ENCODE measurements at regions not wholly inside any gene's neighbourhood (a gene's known extent, or its start where the extent isn't known, plus 50 kb on each side); places are given as distances from the start of the nearest gene placed in this dataset.

DNA sequence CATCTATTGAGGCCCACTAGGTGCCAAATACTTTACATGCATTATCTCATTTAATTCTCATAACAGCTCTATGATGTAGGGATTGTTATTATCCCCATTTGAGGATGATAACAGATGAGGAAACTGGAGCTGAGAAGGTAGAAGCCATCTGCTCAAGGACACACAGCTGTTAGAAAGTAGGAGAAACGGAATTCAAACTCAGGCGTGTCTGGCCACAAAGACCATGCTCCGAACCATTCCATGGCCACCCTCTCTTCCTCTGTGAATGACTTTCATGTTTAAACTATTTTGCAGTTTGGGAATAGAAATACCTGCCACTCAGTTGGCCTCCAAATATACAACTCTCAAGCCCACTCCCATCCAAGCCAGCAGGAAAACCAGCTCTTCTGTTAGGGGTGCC, 87.6 kb upstream of the ANKRD55 start:
- no peak for DNase-seq (ENCODE audit: low read depth)

DNA sequence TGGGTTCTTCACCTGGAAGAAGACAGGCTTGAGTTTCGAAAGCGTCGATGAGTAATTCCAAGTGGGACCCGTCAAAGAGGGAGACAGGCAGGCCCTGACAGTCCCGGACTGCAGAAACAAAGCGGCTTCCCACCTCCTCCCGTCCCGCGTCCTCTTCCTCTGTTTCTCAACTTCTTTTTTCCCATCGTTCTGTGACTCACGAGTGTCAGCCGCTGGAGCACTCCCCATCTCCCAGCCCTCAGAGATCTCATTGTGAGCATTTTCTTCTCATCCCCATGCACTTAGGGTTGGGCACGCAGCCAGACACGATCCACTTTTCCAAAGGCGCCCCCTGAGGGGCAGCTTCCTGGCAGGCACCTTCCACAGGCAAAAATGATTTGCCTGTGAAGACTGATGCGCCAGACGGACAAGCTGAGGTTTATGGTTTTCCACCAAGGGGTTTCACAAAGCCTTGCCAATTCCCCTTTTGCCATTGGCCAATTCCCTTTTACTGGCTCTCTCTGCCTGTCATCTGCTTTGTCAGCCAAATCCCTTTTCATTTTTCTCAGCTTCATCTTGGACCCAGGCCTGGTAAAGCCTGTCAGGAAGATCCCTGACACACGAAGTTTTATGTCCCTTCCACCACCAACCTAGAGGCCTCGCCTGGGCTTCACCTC, 86.5 kb upstream of the ANKRD55 start:
- no peak for DNase-seq (ENCODE audit: low read depth)

DNA sequence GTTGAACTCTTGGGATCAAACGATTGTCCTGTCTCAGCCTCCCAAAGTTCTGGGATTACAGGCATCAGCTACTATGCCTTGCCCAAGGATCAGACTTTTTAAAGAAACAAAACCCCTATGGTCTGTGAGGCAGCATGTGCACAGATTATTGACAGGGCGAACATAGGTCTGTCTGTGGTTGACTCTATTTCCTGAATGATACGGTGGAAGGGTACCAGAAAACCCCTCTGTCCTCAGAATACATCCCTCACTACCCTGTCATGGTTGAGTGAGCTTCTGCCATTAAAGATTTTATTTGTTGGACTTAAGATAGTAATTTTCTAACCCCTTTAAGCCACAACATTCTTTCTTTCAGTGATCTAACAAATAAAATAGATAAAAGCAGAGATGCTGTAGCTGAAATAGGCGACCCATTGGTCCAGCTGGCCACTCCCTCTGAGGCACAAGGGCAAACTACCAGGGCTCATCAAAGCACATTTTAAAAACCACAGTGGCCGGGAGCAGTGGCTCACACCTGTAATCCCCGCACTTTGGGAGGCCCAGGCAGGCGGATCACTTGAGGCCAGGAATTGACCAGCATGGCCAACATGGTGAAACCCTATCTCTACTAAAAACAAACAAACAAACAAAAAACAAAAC, 84.9 kb upstream of the ANKRD55 start:
- no peak for DNase-seq (ENCODE audit: low read depth)

DNA sequence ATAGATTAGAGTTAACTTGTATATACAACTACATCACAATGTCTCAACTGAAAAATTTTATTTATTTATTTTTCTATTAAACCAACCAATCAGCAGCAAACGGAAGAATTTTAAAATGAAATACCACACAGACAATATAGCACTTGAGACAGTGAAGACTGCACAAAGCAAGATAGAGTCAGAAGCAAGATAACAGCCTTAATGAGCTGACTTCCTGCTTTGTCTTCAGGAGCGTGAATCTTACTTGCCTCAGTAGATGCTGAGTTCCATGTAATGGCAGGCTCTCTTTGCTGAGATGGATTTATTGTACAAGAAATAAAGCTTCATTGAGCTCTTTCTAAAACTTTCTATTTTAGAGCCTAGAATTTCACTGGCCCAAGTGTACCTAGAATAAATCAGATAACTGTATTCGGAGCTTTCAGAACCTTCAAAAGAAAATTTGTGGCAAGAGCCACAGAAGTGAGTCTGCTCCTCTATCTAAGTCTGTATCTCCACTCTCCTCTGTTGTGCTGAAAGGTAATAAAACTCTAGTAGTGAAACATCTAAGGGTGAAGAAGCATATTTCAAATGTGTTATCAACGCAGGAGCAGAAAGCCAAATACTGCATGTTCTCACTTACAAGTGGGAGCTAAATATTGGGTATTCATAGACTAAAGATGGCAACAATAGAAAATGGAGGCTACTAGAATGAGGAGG, 83.3 kb upstream of the ANKRD55 start:
- DNase-seq (ENCODE audit: low read depth) = no peak

DNA sequence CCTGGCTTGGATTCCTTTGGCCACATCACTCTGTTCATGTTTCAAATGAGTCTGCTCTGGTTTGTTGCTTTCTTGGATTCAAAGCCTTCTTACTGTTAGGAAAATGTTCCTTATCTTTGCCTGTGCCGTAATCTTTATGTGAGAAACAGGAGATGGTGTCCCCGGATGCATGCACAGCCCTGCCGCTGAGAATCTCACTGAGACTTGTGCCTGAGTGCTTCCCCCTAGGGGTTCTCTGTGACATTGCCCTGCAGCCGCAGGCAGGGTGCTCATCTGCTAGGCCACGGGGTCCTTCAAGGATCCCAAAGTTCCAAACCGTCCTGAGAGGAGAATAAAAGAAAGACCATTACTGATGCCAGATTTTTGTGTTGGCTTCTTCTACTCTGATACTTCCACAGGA, 81.4 kb upstream of the ANKRD55 start:
- no peak for DNase-seq (ENCODE audit: low read depth)

DNA sequence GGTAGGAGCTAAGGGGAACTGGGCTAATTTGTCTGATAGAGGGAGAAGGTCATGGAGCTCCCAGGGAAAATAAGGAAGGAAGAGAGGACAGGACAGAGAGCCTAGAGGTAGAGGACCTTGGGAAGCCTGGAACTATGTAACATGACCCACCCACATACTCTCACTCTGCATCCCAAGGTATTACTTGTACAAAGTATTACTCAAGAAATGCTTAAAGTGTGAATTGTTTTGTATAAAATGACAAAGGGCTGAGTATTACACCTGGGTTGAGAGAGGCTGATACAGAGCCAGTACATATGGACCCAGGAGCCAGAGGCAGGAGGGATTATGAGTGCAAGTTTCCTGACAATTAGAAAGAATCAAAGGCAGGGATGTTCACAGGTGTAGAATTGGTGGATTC, 80.5 kb upstream of the ANKRD55 start:
- no peak for DNase-seq (ENCODE audit: low read depth)

DNA sequence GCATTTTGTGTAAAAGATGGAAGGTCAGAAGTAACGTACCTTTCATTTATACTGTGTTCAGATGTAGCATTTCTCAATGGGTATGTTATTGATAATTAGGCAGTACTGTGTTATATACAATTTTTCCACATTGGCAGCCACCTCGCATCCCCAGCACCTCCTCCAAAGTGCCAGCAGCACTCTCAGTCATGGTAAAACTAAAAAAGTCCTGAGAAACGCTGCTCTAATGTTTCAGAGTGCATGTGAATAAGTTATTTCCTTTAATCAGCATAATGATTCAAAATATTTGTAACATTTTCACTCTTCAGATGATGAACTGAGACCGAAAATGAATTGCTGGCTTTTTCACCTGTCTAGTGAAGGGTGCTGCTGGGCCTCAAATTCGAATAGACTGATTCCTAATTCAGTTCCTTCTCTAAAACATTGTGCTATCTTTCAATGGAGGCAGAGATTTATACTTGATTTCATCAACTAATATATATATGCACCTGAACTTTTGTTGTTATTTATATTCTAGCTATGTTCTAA, 79.9 kb upstream of the ANKRD55 start:
- no peak for DNase-seq (ENCODE audit: low read depth)

DNA sequence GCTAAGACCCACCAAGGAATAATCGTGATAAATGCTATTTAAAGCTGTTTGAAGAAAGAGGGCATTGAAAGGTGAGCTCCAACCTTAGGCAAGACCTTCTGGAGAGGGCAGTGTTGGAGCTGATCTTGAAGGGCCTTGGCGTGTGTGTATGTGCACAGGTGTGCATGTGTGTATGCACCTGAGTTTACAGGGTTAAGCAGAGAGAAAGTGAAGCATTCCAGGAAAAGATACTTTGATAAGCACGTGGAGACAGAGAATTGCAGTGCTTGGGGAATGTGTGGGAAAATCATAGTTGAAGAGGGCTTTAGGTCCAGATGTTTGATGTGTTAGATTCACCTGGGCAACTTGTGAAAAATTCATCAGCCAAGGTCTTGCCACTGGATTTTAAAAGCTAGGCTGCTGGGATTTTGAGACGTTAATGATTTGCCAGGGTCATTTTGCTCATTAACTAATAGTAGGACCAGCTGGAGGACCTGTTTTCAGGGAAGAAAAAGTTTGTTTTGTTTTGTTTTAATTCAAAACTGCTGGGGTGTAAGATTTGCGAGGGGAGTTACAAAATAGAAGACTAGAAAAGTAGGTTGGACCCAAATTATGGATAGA, 78.3 kb upstream of the ANKRD55 start:
- DNase-seq (ENCODE audit: low read depth) = no peak

DNA sequence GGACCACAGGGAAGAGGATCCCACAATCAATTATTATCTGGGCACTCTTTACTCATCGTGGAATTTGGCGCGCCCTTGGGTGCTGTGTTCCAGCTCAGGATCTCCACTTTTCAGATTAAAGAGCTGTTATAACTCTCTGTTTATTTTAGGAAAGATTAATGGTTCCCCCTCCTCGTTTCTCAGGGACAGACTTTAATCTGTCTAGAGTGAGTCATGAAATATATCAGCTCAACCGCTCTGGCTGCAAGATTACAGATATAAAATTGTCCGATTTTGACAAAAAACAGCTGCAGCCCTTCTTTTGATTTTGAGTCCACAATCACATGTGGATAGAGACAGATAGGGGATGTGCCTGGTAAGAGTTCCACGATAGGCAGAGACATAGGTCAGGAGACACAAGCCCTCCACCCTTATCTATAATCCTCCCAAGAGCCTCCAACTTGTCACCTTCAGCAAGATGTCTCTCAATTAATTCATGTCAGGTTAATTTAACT, 77.6 kb upstream of the ANKRD55 start:
- DNase-seq (ENCODE audit: low read depth) = no peak

DNA sequence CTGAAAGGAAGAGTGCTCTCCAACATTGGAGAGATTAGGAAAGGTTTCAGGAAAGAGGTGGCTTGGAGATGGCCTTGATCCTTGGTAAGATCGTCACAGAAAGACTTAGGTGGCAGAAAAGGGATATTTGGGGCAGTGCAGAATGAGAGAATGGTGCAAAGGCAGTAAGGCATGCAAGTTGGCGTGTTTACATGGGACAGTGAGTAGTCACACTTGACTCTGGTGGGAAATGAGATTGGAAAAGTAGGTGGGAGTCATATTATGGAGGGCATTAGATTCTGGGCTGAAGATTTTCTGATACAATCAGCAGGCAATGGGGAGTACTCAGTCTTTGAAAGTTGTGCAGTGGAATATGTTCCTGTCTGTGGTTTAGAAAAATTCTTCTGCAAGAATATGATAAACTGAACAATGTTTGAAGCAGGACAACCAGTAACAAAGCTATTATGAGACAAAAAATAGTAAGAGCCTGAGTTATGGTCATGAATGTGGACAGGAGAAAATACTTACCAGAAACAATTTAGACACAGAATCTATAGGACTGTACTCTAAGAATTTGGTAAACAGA, 76.2 kb upstream of the ANKRD55 start:
- no peak for DNase-seq (ENCODE audit: low read depth)

DNA sequence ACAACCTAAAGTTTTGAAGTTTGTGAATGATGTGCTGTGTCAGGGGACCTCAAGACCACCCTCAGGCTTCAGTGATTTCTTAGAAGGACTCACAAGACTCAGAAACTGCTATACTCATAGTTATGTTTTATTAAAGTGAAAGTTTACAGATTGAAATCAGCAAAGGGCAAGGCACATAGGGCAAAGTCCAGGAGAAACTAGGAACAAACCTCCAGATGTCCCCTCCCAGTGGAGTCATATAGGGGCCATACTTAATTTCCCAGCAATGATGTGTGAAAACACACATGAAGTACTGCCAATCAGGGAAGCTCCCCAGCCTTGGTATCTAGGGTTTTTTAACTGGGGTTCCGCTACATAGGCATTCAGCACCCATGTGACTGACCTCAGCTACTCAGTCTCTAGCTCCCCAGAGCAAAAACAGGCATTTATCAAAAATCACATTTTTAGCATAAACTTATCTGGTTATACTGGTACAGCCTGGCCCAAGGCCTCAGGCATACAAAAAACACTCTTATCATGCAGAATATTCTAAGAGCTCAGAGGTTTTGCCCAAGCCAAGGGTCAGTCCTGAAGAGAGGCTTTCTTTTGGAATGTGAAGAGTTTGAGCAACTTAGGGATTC, 74.7 kb upstream of the ANKRD55 start:
- DNase-seq (ENCODE audit: low read depth) = no peak

DNA sequence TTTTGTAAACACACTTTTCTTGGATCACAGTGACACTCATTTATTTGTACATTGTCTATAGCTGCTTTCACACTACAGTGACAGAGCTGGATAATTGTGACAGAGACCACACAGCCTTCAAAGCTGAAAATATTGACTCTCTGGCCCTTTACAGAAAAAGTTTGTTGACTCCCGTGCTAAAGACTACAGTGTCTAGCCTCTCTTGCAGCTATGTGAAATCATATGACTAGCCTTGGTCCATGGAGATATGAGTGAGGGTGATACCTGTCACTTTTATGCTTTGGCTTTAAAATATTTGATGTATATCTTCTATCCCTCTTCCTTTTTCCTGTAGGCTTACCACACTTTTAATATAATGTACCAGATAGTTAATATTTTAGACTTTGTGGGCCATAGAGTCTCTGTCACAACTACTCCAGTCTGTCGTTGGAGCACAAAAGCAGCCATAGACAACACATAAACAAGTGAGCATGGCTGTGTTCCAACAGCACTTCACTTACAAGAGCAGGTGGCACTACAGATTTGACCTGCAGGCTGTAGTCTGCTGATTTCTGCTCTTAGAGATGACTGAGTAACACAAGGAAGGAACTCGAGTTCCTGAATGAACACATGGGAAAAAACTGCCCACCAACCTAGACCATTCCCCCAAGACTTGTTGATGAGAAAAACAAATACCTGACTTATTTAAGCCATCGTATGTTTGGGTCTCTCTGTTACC, 73.5 kb upstream of the ANKRD55 start:
- DNase-seq (ENCODE audit: low read depth) = no peak

DNA sequence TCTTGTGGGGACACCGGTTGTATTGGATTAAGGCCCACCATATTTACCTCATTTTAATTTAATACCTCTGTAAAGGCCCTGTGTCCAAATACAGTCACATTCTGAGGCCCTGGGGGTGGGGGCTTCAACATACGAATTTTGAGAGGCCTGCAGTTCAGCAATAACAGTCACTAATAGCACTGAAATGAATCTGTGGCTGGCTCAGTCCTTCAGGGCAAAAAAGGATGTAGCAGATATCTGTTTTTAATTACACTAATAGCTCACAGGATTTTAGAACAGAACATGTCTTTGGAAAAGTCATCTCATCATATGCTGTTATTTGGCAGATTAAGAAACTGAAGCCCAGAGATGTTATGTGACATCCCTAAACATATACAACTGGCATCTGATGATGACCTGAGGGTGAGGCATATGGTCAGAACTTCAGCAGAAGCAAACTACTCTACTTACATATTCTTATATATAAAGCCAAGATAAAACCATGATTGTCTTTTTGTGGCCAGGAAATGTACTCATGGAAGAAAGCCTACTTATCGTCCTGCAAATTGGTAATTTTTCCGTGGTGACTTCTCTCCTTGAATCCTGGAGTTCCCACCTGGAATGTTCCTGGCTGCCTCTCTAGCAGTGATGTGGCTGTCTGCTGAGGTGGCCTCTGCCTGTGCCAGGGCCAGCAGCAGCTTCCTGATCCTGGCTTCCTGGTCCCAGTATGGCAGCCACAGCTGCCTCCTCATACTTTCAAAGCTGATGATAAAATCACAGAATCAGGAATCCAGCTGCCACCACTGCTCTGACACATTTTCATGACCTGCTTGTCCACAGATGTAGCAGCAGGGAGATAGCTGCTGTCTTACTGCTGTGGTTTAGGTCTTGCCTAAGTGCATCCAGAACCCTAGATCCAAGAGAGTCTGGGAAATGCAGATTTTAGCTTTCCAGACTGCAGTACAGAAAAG, 72.1 kb upstream of the ANKRD55 start:
- no peak for DNase-seq (ENCODE audit: low read depth)

DNA sequence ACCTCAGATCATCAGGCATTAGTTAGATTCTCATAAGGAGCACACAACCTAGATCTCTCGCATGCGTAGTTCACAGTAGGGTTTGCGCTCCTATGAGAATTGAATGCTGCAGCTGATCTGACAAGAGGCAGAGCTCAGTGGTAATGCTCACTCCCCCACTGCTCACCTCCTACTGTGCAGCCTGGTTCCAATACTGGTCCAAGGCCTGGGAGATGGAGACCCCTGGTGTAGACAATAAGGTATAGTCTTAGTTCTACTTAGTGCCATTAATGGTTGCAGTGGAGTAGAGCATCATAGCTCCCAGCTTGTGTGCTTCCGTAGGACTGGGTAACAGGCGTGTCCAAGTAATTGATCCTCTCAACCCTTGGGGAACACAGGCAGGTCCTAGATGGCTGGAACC, 70.4 kb upstream of the ANKRD55 start:
- DNase-seq (ENCODE audit: low read depth) = no peak

DNA sequence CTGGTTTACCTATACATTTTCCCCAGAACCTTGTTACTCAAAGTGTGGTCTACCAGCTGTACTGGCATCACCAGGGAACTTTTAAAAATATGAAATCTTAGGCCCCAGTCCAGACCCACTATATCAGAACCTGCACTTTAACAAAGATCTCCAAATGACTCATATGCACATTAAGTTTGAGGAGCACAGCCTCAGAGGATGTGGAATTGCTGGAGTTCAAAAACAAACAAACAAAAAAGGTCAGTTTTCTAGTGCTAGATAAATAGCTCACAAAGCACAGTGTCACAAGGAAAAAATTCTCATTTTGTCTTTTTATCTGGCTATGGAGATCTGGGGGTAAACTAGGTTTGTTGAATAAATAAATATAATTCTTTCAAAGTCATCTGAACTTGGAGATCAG, 68.9 kb upstream of the ANKRD55 start:
- DNase-seq (ENCODE audit: low read depth) = no peak

DNA sequence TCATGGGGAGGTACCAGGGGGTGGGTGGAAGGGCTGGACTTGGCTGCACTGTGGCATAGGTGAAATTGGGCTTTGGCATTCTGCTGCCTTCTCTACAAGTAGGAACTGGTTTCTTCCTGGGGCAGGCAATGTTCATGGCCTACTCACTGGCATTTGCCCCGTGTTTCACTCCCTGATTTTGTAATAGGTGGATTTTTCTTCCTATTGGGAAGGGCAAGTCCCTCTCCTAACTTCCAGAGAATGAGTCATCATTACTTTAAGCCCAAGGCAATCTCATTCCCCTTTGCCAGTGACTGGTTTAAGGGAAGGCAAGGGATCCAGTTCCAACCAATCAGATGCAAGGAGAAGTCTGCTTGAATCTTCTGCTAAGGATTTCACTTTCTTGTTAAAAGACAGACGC, 67.9 kb upstream of the ANKRD55 start:
- no peak for DNase-seq (ENCODE audit: low read depth)

DNA sequence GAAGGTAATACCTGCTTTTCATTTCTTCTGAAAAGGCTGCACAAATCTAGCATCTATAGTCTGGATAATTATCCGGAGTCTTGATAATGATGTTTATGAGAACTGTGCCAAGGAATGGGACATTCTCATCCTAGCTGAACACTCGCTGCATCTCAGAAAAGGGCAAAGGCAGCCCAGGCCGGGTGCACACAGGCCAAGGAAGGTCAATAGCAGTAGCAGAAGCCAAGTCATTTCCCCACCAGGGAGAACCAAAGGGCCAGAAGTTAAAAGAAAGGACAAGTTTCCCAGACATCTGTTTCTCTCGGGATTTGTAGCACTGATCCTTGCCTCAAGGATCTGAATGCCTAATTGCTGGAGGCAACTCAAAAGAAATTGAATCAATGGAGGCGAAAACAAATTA, 66.1 kb upstream of the ANKRD55 start:
- no peak for DNase-seq (ENCODE audit: low read depth)

DNA sequence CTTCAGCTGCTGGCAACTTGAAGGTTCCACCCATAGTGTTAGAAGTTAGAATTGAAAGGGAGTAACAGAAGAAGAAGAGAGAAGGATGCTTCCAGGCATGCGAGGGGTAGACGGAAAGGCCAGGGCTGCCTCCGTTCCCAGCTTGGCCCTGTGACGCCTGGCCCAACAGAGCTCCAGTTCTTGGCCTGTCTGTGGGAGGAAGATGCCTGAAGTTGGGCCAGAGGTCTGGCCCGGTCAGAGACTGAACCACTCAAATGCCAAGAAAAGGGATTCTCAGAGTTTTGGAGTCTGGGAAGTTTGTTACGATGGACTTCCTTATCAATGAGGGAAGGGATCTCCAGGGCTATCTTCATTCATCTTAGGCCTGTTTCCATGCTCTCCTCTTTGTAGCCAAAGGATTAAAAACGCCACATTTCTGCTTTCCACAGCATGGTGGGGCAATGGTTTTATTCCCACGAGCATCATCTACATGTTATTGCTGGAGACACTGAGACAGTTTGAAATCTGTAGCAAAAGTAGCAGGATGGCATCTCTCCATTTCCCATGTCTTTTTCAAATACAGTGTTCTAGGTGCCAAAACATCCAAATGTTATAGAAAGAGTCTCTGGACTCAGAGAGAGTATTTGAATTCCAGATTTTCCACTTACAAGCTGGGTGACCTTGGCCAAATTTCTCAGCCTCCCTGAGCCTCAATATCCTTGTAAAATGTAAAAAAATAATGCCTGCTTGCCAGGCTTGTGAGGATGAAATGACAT, 65.4 kb upstream of the ANKRD55 start:
- DNase-seq (ENCODE audit: low read depth) = no peak

DNA sequence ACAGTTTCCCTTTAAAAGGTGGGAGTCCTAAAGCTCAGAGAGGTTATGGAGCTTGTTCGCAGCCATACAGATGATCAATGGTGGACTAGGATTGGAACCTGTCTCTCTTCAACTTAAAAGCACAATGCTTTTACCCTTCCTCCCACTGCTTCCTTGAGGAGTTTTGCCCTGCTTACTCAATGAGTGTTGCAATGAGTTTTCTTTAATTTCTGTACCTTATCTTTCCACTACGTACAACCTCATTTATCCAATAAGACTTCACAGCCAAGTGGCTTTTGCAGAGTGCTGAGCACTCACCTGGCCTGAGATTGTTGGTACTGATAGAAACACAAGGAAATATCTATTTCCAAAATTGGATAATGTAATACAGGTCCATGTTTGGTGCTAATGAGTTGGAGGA, 64.7 kb upstream of the ANKRD55 start:
- no peak for DNase-seq (ENCODE audit: low read depth)

Data from stimulated activated CD4-positive, alpha-beta T cell treated with anti-CD3 and anti-CD28 coated beads, Interleukin-2, amount 100 ng/mL, for 4 hours (primary cell).